Suppressor macrophage treated with lipopolysaccharide for 4 hours (primary cell): ENCODE measurements at regions not wholly inside any gene's neighbourhood (a gene's known extent, or its start where the extent isn't known, plus 50 kb on each side); places are given as distances from the start of the nearest gene placed in this dataset.
A peak's percentile ranks its signal among the peaks of the same experiment; 100 is the strongest.
"Not testable (repeated sequence)": the region's sequence is repeated elsewhere in the genome, so short reads cannot be mapped to it uniquely, and the experiment has no call there.

Source experiments
- DNase-seq: peaks from one replicate; pipeline ENCODE4 v3.0.0-alpha.2; 2020

DNA sequence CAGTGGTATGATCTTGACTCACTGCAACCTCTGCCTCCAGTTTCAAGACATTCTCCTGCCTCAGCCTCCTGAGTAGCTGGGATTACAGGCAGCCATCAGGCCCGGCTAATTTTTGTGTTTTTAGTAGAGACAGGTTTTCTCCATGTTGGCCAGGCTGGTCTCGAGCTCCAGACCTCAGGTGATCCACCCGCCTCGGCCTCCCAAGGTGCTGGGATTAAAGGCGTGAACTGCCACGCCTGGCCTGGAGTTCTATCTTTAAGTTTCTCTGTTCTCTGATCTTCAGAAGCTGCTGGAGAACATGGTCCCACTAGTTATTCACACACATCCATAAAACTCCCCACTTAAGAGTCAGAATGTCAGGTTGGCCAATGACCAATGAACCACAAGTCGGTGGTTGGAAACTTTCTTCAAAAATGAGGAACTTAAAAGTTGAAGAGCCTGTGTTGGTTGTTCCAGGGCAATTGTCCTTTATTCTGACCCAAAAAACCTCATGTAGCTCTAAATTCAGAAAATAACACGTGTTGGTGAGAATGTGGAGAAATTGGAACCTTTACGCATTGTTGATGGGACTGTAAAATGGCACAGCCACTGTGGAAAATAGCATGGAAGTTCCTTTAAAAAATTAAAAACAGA, 55.9 kb upstream of the PIK3CB start:
- peak; percentile 93 for DNase-seq

GRCh38 chr3:138889792-138890191, 55.1 kb upstream of the PIK3CB start:
- no peak for DNase-seq

GRCh38 chr3:138888560-138888959, 53.8 kb upstream of the PIK3CB start:
- peak; percentile 79 for DNase-seq

DNA sequence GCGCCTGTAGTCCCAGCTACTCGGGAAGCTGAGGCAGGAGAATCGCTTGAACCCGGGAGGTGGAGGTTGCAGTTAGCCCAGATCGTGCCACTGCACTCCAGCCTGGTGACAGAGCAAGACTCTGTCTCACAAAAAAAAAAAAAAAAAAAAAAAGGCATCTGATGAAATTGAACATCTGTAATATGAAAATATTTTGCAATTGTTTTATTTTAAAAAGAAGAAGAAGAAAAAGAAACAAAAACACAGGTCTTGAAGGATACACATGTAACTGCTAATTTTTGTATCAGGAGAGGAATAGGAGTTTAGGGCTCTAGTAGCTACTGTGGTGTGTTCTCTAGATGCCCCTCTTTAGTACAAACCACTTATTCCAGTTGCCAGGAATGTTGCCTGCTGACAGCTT, 51.4 kb upstream of the PIK3CB start:
- DNase-seq, result not testable (repeated sequence)
